ENCODE measurements at regions not wholly inside any gene's neighbourhood (a gene's known extent, or its start where the extent isn't known, plus 50 kb on each side); places are given as distances from the start of the nearest gene placed in this dataset.

DNA sequence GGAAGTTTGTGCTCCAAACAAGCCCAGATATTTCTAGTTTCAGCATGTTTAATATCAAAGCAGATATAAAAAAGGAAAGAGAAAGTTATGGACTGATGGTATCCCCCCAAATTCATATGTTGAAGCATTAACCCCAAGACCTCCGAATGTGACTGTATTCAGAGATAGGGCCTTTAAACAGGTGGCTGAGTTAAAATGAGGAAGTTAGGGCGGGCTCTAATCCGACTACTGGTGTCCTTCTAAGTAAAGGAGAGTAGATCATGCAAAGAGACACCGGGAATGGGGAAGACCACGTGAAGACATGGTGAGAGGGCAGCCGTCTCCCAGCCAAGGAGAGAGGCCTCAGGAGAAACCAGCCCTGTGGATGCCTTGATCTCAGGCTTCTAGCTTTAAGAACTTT is 324.1 kb upstream of the KIF2A start:
- ChIA-PET CTCF (no interaction called here), POLR2A (ENCODE audit: unreplicated experiment) (no interaction called here)
- H3K27me3 ChIP-seq (ENCODE audit: insufficient read depth, low read depth), result peaks cover 14% of the 10 kb centered on the region; the same call in 1 of the 2 replicates
- no peak overlapping the region for H3K27ac ChIP-seq
- H3K4me2 ChIP-seq, result no peak overlapping the region
- no peaks in the 10 kb centered on the region for H3K36me3 ChIP-seq (ENCODE audit: low read depth)
- H4K20me1 ChIP-seq (ENCODE audit: insufficient read depth), result no peaks in the 10 kb centered on the region
- H3K9me2 ChIP-seq (ENCODE audit: insufficient read depth), result no peaks in the 10 kb centered on the region
- no peak overlapping the region for H3K4me3 ChIP-seq
- TF ChIP-seq, protein P1, sequence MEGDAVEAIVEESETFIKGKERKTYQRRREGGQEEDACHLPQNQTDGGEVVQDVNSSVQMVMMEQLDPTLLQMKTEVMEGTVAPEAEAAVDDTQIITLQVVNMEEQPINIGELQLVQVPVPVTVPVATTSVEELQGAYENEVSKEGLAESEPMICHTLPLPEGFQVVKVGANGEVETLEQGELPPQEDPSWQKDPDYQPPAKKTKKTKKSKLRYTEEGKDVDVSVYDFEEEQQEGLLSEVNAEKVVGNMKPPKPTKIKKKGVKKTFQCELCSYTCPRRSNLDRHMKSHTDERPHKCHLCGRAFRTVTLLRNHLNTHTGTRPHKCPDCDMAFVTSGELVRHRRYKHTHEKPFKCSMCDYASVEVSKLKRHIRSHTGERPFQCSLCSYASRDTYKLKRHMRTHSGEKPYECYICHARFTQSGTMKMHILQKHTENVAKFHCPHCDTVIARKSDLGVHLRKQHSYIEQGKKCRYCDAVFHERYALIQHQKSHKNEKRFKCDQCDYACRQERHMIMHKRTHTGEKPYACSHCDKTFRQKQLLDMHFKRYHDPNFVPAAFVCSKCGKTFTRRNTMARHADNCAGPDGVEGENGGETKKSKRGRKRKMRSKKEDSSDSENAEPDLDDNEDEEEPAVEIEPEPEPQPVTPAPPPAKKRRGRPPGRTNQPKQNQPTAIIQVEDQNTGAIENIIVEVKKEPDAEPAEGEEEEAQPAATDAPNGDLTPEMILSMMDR (conservative IDR thresholded peaks at IDR 0.05), result no peak
- no peak for TF ChIP-seq EZH2 (IDR thresholded peaks at IDR 0.05; ENCODE audit: low read depth)
- no peak for DNase-seq
- intact Hi-C loops (cut with micrococcal nuclease; ENCODE audit: unreplicated experiment), result no loop called here
- H3F3A ChIP-seq (ENCODE audit: insufficient read depth, low read depth), result no peaks in the 10 kb centered on the region
- H3K9me3 ChIP-seq (ENCODE audit: insufficient read depth, low read depth), result no peaks in the 10 kb centered on the region
- BruUV-seq (replicated peaks), result no TSS peak
- no peak overlapping the region for H2AFZ ChIP-seq
- no peaks in the 10 kb centered on the region for H3K4me1 ChIP-seq (replicated peaks; ENCODE audit: insufficient read depth)
- H3K79me2 ChIP-seq (ENCODE audit: low read depth), result no peaks in the 10 kb centered on the region

DNA sequence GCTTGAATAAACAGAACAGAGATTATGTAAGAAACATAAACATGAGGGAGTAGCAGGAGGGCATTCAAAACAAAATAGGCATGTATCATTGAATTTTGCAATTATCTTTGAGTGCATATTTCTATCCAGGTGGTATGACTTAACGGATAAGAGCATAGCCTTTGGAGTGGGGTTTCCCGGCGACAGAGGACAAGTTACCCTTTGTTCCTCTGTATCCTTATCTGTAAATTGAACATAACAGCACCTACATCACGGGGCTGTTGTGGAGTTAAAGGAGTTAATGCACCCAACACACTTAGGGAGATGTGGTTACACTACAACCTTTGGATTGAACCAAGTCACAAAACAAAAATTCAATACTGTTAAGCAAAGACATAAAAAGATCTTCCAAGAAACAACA is 314.6 kb upstream of the KIF2A start:
- CTCF ChIA-PET, result no interaction called here
- H3K4me3 ChIP-seq, result no peak overlapping the region

DNA sequence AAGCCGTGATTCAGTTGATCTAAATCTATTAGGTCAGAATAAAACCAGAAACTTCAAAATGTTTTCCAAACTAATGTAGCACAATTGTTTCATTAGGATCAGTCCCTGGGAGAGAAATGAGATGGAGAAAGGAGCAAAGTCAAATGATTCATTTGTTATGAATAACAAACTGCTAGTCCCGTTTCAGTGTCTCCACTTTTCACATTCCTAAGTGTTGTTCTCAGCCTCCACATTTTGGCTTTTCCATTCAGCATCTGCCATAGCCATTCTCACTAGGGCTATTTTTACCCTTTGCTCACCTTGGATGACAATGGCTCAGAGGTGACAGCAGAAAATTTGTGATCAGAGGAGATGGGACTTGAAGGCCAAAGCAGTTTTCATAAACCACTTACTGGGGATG is 314.1 kb upstream of the KIF2A start:
- no peak for DNase-seq
- Histone ChIP-seq H3K4me1 (replicated peaks; ENCODE audit: insufficient read depth) (no peaks in the 10 kb centered on the region), H3F3A (ENCODE audit: insufficient read depth, low read depth) (no peaks in the 10 kb centered on the region), H3K36me3 (ENCODE audit: low read depth) (no peaks in the 10 kb centered on the region), H3K79me2 (ENCODE audit: low read depth) (no peaks in the 10 kb centered on the region), H3K27ac (no peak overlapping the region), H3K4me2 (no peak overlapping the region), H4K20me1 (ENCODE audit: insufficient read depth) (no peaks in the 10 kb centered on the region), H3K27me3 (ENCODE audit: insufficient read depth, low read depth) (peaks cover 45% of the 10 kb centered on the region), H3K9me2 (ENCODE audit: insufficient read depth) (no peaks in the 10 kb centered on the region), H2AFZ (no peak overlapping the region), H3K9me3 (ENCODE audit: insufficient read depth, low read depth) (no peaks in the 10 kb centered on the region), H3K4me3 (no peak overlapping the region)
- intact Hi-C loops (cut with micrococcal nuclease; ENCODE audit: unreplicated experiment), result no loop called here
- no peak for TF ChIP-seq EZH2 (IDR thresholded peaks at IDR 0.05; ENCODE audit: low read depth)
- TF ChIP-seq, protein P1 (conservative IDR thresholded peaks at IDR 0.05), result no peak
- POLR2A ChIA-PET (ENCODE audit: unreplicated experiment), result no interaction called here
- CTCF ChIA-PET, result no interaction called here
- BruUV-seq (replicated peaks), result no TSS peak

More for the DNA sequence above, 314.6 kb upstream of the KIF2A start:
- Histone ChIP-seq H3K9me2 (ENCODE audit: insufficient read depth) (no peaks in the 10 kb centered on the region), H3F3A (ENCODE audit: insufficient read depth, low read depth) (no peaks in the 10 kb centered on the region), H3K36me3 (ENCODE audit: low read depth) (no peaks in the 10 kb centered on the region), H3K79me2 (ENCODE audit: low read depth) (no peaks in the 10 kb centered on the region), H3K27ac (no peak overlapping the region), H4K20me1 (ENCODE audit: insufficient read depth) (no peaks in the 10 kb centered on the region), H3K27me3 (ENCODE audit: insufficient read depth, low read depth) (peaks cover 42% of the 10 kb centered on the region), H3K4me2 (no peak overlapping the region), H2AFZ (no peak overlapping the region), H3K9me3 (ENCODE audit: insufficient read depth, low read depth) (no peaks in the 10 kb centered on the region), H3K4me1 (replicated peaks; ENCODE audit: insufficient read depth) (no peaks in the 10 kb centered on the region)
- POLR2A ChIA-PET (ENCODE audit: unreplicated experiment), result no interaction called here
- TF ChIP-seq, protein P1 (conservative IDR thresholded peaks at IDR 0.05), result no peak
- TF ChIP-seq EZH2 (IDR thresholded peaks at IDR 0.05; ENCODE audit: low read depth), result no peak
- no peak for DNase-seq
- intact Hi-C loops (cut with micrococcal nuclease; ENCODE audit: unreplicated experiment), result no loop called here
- no TSS peak for BruUV-seq (replicated peaks)
